ENCODE measurements at regions not wholly inside any gene's neighbourhood (a gene's known extent, or its start where the extent isn't known, plus 50 kb on each side); places are given as distances from the start of the nearest gene placed in this dataset.
A peak's percentile ranks its signal among the peaks of the same experiment; 100 is the strongest.

DNA sequence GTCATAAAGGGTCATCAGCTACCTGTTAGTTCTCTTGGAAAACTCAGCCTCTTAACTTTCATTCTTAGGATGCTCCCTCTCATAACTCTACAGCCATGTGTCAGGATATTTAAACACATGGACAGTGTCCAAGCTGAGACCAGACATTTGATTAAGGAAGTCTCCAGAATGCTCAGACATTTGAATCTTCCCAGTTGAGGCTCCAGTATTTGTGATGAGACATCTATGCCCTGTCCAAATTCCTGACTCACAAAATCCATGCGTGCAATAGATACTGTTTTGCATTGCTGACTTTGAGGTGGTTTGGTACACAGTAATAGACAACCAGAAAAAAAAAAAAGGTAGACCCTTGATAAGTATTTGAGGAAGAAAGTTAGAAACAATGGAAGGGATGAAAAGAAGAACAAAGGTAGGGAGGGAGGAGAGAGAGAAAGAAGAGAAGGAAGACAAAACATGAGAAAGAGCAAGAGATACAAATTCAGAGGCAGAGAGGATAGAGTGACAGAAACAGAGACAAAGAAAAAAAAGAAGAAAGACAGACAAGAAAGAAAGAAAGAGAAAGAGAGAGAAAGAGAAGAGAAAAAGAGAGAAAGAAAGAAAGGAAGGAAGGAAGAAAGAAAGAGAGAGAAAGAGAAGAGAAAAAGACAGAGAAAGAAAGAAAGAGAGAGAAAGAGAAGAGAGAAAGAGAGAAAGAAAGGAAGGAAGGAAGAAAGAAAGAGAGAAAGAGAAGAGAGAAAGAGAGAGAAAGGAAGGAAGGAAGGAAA, 275.5 kb upstream of the PRMT6 start:
- no peak for DNase-seq (ENCODE audit: low read depth, low spot score)
- no peak overlapping the region for H3K4me3 ChIP-seq (ENCODE audit: low read depth, low read length)
- in situ Hi-C loops (cut with HindIII; ENCODE audit: low sequenced_read_pairs), result no loop called here
- TF ChIP-seq, protein P1, sequence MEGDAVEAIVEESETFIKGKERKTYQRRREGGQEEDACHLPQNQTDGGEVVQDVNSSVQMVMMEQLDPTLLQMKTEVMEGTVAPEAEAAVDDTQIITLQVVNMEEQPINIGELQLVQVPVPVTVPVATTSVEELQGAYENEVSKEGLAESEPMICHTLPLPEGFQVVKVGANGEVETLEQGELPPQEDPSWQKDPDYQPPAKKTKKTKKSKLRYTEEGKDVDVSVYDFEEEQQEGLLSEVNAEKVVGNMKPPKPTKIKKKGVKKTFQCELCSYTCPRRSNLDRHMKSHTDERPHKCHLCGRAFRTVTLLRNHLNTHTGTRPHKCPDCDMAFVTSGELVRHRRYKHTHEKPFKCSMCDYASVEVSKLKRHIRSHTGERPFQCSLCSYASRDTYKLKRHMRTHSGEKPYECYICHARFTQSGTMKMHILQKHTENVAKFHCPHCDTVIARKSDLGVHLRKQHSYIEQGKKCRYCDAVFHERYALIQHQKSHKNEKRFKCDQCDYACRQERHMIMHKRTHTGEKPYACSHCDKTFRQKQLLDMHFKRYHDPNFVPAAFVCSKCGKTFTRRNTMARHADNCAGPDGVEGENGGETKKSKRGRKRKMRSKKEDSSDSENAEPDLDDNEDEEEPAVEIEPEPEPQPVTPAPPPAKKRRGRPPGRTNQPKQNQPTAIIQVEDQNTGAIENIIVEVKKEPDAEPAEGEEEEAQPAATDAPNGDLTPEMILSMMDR (IDR thresholded peaks at IDR 0.05; ENCODE audit: low read depth, low read length), result no peak

DNA sequence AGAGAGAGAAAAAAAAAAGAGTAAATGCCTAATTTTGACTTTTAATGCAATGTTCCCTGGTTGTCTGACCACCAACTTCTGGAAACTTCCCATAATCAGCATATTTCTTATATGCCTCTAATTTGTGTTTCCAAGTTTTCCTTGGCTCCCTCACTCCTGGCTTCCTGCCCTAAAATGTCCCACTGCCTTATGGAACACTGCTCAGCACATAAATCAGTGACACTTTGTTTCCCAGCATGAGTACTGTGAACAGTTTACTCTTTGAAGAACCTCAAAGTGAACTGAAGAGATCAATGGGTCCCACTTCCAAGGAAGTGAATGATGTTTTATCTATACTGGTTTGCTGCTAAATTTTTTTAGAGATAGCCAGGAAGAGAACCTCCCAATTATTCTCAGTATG, 271.3 kb upstream of the PRMT6 start:
- DNase-seq (ENCODE audit: low read depth, low spot score), result peak; percentile 13
- in situ Hi-C loops (cut with HindIII; ENCODE audit: low sequenced_read_pairs), result no loop called here
- TF ChIP-seq, protein P1 (IDR thresholded peaks at IDR 0.05; ENCODE audit: low read depth, low read length), result no peak
- no peak overlapping the region for H3K4me3 ChIP-seq (ENCODE audit: low read depth, low read length)

DNA sequence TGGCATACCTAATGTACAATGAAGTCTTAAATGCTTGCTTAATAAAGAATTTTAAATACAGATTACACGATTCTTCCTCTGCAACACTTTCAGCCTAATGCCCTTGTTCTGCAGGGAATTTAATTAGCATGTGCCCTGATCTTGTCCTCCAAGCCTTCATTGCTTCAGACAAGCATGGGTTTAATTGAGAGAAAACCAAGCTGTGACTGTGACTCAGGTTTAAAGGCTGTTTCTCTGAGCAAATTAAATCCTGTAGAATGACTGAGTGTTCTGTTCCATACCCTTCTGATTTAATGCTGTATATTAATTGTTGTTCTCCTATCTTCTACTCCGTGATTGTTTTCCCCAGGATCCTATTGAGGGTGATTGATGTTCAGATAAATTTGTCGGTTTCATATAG, 269.0 kb upstream of the PRMT6 start:
- H3K4me3 ChIP-seq (ENCODE audit: low read depth, low read length), result no peak overlapping the region
- TF ChIP-seq, protein P1 (IDR thresholded peaks at IDR 0.05; ENCODE audit: low read depth, low read length), result no peak
- DNase-seq (ENCODE audit: low read depth, low spot score), result no peak
- in situ Hi-C loops (cut with HindIII; ENCODE audit: low sequenced_read_pairs), result no loop called here

DNA sequence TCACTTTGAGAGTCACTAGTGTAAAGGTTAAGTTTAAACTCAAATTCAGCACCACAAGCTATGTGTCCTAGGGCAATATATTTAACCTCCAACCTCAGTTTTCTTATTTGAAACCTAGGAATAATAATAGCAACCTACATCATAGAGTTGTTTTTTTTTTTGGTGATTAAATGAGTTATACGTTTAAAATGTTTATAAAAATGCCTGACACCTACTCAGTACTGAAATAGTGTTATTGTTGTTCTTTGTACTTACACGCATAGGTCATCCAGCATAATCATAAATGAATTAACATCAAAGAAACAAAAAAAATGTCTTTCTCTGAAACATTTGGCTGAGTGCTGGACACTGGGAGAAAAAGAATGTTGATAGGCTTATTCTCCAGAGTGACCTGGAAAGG, 266.8 kb upstream of the PRMT6 start:
- in situ Hi-C loops (cut with HindIII; ENCODE audit: low sequenced_read_pairs), result no loop called here
- TF ChIP-seq, protein P1 (IDR thresholded peaks at IDR 0.05; ENCODE audit: low read depth, low read length), result no peak
- H3K4me3 ChIP-seq (ENCODE audit: low read depth, low read length), result no peak overlapping the region
- no peak for DNase-seq (ENCODE audit: low read depth, low spot score)

DNA sequence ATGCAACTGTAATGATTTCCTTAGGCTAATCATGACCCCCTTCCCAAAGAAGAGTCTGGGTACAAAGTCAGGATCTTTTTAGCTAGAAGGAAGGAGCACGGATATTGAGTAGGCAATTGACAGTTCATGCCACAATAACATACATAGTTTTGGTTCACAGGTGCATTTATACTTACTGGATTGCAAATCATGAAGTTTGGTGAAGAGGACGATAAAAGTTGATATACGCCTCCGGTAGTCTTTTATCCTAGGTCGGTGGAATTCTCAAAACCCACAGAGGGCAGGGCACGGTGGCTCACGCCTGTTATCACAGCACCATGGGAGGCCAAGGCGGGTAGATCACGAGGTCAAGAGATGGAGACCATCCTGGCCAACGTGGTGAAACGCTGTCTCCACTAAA, 265.4 kb upstream of the PRMT6 start:
- in situ Hi-C loops (cut with HindIII; ENCODE audit: low sequenced_read_pairs), result no loop called here
- H3K4me3 ChIP-seq (ENCODE audit: low read depth, low read length), result no peak overlapping the region
- no peak for DNase-seq (ENCODE audit: low read depth, low spot score)
- TF ChIP-seq, protein P1 (IDR thresholded peaks at IDR 0.05; ENCODE audit: low read depth, low read length), result no peak

DNA sequence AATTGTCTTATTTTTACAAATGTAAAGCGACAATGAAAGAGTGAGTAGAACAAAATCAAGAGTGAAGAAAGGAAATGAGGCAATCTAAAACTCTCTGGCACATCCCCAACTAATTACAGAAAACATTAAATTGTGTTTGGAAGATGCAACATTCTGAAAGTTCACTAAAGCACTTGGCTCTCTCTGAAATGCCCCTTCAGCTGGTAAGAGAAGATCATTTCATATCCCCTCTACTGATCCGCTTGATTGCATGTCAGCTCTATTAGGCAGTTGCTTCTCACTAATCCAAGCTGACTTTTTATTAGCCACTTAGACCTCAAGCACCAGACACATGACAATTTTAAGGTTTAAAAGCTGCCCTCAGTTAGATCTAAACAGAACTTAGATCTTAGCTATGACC, 262.8 kb upstream of the PRMT6 start:
- no peak overlapping the region for H3K4me3 ChIP-seq (ENCODE audit: low read depth, low read length)
- peak; percentile 2 for DNase-seq (ENCODE audit: low read depth, low spot score)
- in situ Hi-C loops (cut with HindIII; ENCODE audit: low sequenced_read_pairs), result no loop called here
- TF ChIP-seq, protein P1 (IDR thresholded peaks at IDR 0.05; ENCODE audit: low read depth, low read length), result no peak

Data from astrocyte of the spinal cord (primary cell).